D721Med (cell line): ENCODE measurements at regions not wholly inside any gene's neighbourhood (a gene's known extent, or its start where the extent isn't known, plus 50 kb on each side); places are given as distances from the start of the nearest gene placed in this dataset.

Source experiments
- DNase-seq: peaks from one replicate; pipeline ENCODE4 v3.0.0; 2011; ENCODE audit warnings: low spot score; ENCODE audit not compliant: insufficient read length
- FAIRE-seq: peaks from 2 replicates; lab custom pipeline; 2011; peaks lifted over from hg19 to GRCh38; lab: Jason Lieb, UNC
- TF ChIP-seq, protein P1 (sequence below): IDR thresholded peaks from 2 replicates; pipeline ENCODE4 v1.5.1; 2012; ENCODE audit warnings: mild to moderate bottlenecking, control low read depth; ENCODE audit not compliant: insufficient read depth; ENCODE audit errors: missing control alignments

DNA sequence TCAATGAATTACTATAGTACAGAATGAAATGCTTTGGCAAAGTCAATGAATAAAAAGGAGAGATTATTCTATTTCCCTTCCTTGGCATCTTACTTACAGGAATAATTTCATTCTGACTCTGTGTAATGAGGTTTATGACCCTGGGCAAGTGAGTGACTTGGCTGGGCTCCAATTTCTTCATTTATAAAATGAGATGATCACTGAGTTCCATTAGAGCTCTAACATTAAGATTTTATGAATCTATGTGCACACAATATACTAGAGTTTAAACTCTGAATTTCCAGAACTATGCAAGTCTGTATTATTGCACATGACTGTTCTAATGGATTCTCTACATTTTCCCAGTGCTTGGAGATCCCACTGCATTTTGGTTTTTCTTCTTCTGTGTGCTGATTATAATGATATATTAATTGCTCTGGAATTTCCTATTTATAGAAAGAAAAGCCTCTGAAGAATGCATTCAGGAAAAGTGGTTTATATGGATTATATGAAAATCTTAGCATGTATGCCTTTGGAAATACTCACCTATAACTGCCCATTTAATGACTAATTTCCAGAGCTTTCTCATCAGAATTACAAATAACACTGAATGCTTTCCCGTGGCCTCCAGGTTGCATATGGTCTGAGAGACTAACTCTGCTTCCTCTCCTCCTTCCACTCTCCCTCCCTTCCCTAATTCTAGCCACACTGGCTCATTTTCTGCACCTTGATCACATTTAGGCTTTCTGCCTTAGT is 97.4 kb upstream of the CHRM3 start:
- FAIRE-seq (peak; percentile 6), DNase-seq (no peak)
- TF ChIP-seq, protein P1, sequence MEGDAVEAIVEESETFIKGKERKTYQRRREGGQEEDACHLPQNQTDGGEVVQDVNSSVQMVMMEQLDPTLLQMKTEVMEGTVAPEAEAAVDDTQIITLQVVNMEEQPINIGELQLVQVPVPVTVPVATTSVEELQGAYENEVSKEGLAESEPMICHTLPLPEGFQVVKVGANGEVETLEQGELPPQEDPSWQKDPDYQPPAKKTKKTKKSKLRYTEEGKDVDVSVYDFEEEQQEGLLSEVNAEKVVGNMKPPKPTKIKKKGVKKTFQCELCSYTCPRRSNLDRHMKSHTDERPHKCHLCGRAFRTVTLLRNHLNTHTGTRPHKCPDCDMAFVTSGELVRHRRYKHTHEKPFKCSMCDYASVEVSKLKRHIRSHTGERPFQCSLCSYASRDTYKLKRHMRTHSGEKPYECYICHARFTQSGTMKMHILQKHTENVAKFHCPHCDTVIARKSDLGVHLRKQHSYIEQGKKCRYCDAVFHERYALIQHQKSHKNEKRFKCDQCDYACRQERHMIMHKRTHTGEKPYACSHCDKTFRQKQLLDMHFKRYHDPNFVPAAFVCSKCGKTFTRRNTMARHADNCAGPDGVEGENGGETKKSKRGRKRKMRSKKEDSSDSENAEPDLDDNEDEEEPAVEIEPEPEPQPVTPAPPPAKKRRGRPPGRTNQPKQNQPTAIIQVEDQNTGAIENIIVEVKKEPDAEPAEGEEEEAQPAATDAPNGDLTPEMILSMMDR, result no peak

DNA sequence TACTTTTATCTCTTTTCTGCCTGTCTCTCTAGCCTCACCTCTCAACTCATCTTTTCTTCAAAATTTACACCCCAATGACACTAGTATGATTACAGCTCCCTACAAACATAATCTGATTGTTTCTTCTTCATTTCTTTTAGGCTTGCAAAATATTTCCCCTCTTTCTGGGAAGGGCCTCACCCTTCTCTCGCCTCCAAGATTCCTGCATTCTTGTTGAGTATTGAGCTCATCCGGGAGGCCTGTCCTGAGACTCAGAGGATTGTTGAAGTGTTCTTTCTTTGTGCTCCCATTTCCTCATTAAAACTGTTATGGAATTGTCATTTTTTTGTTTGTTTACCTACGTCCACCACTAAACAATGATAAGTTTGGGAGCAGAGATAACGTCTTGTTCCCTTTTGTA is 99.1 kb upstream of the CHRM3 start:
- no peak for DNase-seq
- TF ChIP-seq, protein P1, result no peak
- peak; percentile 67 for FAIRE-seq

DNA sequence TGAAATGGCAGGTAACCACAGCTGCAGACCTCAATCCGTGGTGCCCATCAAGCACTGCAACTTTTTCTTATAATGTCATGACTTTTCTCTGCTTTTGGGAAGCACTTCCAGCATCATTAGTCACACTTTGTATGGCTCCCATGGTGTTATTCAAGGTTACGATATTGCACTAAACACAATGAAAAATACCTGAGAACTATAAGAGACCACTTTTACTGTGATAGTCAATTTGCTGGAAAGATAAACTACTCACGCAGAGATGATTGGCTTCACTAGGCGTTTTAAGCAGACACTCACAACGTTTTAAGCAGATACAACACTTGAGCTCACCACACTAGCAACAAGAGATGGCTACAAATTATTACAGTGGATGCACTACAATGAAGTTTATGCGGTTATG is 103.2 kb upstream of the CHRM3 start:
- no peak for DNase-seq
- TF ChIP-seq, protein P1, result no peak
- FAIRE-seq, result no peak

DNA sequence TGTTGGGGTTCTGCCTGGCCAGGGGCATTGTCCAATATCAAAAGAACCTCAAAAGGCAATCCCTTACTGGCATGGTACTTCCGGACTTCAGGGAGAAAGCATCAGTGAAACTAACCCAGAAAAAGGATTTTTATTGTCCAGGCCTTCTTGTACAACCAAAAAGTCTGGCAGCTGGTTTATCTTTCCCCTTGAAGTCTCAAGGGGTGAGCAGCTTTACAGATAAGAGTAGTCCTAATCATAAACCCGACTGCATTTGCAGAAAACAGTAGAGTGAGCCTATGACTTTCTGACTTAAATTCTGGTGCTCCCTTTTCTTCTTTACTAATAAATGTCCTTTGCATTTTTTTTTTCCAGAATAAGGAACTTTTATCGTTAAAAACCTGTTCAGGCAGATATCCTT is 104.0 kb upstream of the CHRM3 start:
- FAIRE-seq (no peak), DNase-seq (no peak)
- TF ChIP-seq, protein P1, result no peak

DNA sequence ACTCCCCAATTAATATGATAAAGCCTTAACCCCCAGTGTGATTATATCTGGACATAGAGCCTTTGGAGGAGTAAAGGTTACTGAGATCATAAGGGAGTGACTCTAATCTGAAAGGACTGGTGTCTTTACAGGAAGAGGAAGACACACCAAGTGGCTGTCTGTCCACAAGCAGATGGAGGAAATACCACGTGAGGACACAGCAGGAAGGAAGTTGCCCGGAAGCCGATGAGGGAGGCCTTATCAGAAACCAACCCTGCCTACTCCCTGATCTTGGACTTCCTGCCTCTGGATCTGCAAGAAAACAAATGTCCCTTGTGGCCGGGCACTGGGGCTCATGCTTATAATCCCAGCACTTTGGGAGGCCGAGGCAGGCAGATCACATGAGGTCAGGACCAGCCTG is 110.3 kb upstream of the CHRM3 start:
- DNase-seq (no peak), FAIRE-seq (no peak)
- TF ChIP-seq, protein P1, result no peak

DNA sequence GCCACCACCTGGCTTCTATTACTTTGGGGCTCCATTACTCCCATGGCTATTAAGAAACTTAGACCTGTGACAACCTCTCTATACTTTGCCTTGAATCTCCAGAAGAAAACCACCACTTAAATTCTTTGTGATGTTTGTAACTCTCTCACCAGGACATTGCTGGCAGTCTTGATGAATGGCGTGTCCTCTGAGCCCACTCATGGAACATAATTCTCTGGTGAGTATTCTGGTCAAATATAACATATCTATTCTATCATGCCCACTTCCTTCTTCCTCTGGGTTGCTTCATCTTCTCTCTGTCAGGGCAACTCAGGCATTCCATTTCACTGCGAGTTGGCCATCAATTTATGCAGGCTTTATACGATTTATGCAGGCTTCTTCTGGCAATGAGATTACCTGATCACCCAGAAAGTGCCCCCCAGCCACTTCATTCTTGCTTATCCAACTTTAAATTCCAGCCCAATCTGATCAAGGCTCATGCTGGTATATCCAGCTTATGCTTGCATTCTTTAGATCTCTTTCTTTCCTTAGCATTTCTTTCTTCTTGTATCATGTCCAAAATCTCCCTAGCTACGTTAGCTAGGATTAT is 112.0 kb upstream of the CHRM3 start:
- no peak for DNase-seq
- TF ChIP-seq, protein P1, result no peak
- no peak for FAIRE-seq

DNA sequence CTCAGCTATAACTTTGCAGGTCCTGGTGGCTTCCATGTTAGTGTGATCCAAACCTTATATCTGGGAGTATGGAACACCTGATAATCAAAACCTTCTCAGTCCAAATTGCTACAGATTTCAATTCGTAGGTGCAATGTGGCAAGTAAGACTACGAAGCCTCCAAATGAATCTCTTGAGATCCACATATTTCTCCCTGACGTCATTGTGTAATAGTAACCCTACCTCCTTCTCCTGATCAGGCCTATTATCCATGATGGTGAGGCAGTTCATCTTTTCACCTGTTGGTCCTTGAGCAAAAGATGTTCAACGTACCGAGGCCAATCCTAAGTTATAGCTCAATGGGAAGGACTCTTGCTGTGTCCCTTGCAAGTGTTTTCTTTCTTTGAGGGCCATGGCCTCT is 115.9 kb upstream of the CHRM3 start:
- TF ChIP-seq, protein P1, result no peak
- peak; percentile 11 for FAIRE-seq
- no peak for DNase-seq
